ENCODE measurements at regions not wholly inside any gene's neighbourhood (a gene's known extent, or its start where the extent isn't known, plus 50 kb on each side); places are given as distances from the start of the nearest gene placed in this dataset.
"Not testable (repeated sequence)": the region's sequence is repeated elsewhere in the genome, so short reads cannot be mapped to it uniquely, and the experiment has no call there.

- DNase-seq (ENCODE audit: low read depth in 3 of 3), result no peak
Observed at GRCh38 chr16:48004141-48004695, 151.6 kb downstream of the ABCC12 start.

GRCh38 chr16:48003206-48003907, 152.4 kb downstream of the ABCC12 start:
- no peak for DNase-seq (ENCODE audit: low read depth in 3 of 3)

- no peak for DNase-seq (ENCODE audit: low read depth in 3 of 3)
Observed at GRCh38 chr16:48001324-48001895, 154.4 kb downstream of the ABCC12 start.

GRCh38 chr16:48000622-48001021, 155.2 kb downstream of the ABCC12 start:
- no peak for DNase-seq (ENCODE audit: low read depth in 3 of 3)

- DNase-seq (ENCODE audit: low read depth in 3 of 3), result no peak
Observed at GRCh38 chr16:47999595-47999994, 156.2 kb downstream of the ABCC12 start.

GRCh38 chr16:47995354-47995753, 160.4 kb downstream of the ABCC12 start:
- DNase-seq (ENCODE audit: low read depth in 3 of 3), result no peak

GRCh38 chr16:47991491-47991890, 164.3 kb downstream of the ABCC12 start:
- DNase-seq (ENCODE audit: low read depth in 3 of 3), result no peak

- no peak for DNase-seq (ENCODE audit: low read depth in 3 of 3)
Observed at GRCh38 chr16:47990676-47991075, 165.1 kb downstream of the ABCC12 start.

GRCh38 chr16:47987136-47987535, 168.7 kb downstream of the ABCC12 start:
- DNase-seq (ENCODE audit: low read depth in 3 of 3), result no peak

GRCh38 chr16:47986031-47986430, 169.8 kb downstream of the ABCC12 start:
- no peak for DNase-seq (ENCODE audit: low read depth in 3 of 3)

- no peak for DNase-seq (ENCODE audit: low read depth in 3 of 3)
Observed at GRCh38 chr16:47984669-47985068, 171.1 kb downstream of the ABCC12 start.

- DNase-seq (ENCODE audit: low read depth in 3 of 3), result no peak
Observed at GRCh38 chr16:47983999-47984580, 171.7 kb downstream of the ABCC12 start.

GRCh38 chr16:47980212-47980611, 175.6 kb downstream of the ABCC12 start:
- no peak for DNase-seq (ENCODE audit: low read depth in 3 of 3)

GRCh38 chr16:47979616-47980182, 176.1 kb downstream of the ABCC12 start:
- DNase-seq (ENCODE audit: low read depth in 3 of 3), result no peak

GRCh38 chr16:47979164-47979520, 176.7 kb downstream of the ABCC12 start:
- no peak for DNase-seq (ENCODE audit: low read depth in 3 of 3)

GRCh38 chr16:47978491-47979163, 177.2 kb downstream of the ABCC12 start:
- DNase-seq (ENCODE audit: low read depth in 3 of 3), result no peak

GRCh38 chr16:47977802-47978201, 178.0 kb downstream of the ABCC12 start:
- DNase-seq (ENCODE audit: low read depth in 3 of 3), result no peak

- DNase-seq (ENCODE audit: low read depth in 3 of 3), result no peak
Observed at GRCh38 chr16:47976636-47977210, 179.1 kb downstream of the ABCC12 start.

GRCh38 chr16:47974971-47975370, 180.8 kb downstream of the ABCC12 start:
- not testable (repeated sequence) for DNase-seq (ENCODE audit: low read depth in 3 of 3)

GRCh38 chr16:47973552-47973951, 182.2 kb downstream of the ABCC12 start:
- no peak for DNase-seq (ENCODE audit: low read depth in 3 of 3)

- DNase-seq (ENCODE audit: low read depth in 3 of 3), result no peak
Observed at GRCh38 chr16:47972246-47972985, 183.4 kb downstream of the ABCC12 start.

Data from stimulated activated CD4-positive, alpha-beta T cell treated with anti-CD3 and anti-CD28 coated beads, TNF-alpha, amount 100 ng/mL, for 48 hours (primary cell).